ENCODE measurements at regions not wholly inside any gene's neighbourhood (a gene's known extent, or its start where the extent isn't known, plus 50 kb on each side); places are given as distances from the start of the nearest gene placed in this dataset.

DNA sequence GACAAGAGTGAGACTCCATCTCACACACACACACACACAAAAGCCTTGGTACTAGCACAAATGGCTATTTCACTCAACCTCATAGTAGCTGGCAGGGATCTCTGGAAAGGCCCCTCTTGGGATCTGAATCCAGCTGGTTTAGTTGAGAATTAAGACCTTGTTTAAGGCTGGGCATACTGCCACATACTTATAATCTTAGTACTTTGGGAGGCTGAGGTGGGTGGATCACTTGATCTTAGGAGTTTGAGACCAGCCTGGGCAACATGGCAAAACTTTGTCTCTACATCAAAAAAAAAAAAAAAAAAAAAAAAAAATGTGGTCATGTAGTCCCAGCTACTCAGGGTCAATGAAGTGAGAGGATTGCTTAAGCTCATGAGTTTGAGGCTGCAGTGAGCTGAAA, 628.3 kb downstream of the MMUT start:
- in situ Hi-C loops (cut with MboI; ENCODE audit: low pct_ligation_motif_present in 1 of 4, low pct_unique_long_range_greater_than_20kb in 1 of 4, low sequenced_read_pairs in 3 of 4) = no loop called here
- TF ChIP-seq, protein P1, sequence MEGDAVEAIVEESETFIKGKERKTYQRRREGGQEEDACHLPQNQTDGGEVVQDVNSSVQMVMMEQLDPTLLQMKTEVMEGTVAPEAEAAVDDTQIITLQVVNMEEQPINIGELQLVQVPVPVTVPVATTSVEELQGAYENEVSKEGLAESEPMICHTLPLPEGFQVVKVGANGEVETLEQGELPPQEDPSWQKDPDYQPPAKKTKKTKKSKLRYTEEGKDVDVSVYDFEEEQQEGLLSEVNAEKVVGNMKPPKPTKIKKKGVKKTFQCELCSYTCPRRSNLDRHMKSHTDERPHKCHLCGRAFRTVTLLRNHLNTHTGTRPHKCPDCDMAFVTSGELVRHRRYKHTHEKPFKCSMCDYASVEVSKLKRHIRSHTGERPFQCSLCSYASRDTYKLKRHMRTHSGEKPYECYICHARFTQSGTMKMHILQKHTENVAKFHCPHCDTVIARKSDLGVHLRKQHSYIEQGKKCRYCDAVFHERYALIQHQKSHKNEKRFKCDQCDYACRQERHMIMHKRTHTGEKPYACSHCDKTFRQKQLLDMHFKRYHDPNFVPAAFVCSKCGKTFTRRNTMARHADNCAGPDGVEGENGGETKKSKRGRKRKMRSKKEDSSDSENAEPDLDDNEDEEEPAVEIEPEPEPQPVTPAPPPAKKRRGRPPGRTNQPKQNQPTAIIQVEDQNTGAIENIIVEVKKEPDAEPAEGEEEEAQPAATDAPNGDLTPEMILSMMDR (IDR thresholded peaks at IDR 0.05) = no peak
- TF ChIP-seq EP300 (IDR thresholded peaks at IDR 0.05; ENCODE audit: low read depth) (no peak), POLR2AphosphoS5 (IDR thresholded peaks at IDR 0.05) (no peak), POLR2A (IDR thresholded peaks at IDR 0.05) (no peak)
- Histone ChIP-seq H3K9me3 (no peaks in the 10 kb centered on the region), H3K27ac (no peak overlapping the region), H3K36me3 (no peaks in the 10 kb centered on the region), H3K27me3 (no peaks in the 10 kb centered on the region), H3K4me1 (no peaks in the 10 kb centered on the region), H3K4me3 (no peak overlapping the region)
- intact Hi-C loops (cut with DNase I; ENCODE audit: low total_unique reads) = no loop called here
- DNase-seq = no peak

GRCh38 chr6:48833916-48834315, 629.1 kb downstream of the MMUT start:
- intact Hi-C loops (cut with DNase I; ENCODE audit: low total_unique reads) (no loop called here), in situ Hi-C loops (cut with MboI; ENCODE audit: low pct_ligation_motif_present in 1 of 4, low pct_unique_long_range_greater_than_20kb in 1 of 4, low sequenced_read_pairs in 3 of 4) (no loop called here)
- Histone ChIP-seq H3K4me1 (no peaks in the 10 kb centered on the region), H3K27me3 (no peaks in the 10 kb centered on the region), H3K4me3 (no peak overlapping the region), H3K36me3 (no peaks in the 10 kb centered on the region), H3K27ac (no peak overlapping the region), H3K9me3 (no peaks in the 10 kb centered on the region)
- TF ChIP-seq POLR2A (IDR thresholded peaks at IDR 0.05) (no peak), POLR2AphosphoS5 (IDR thresholded peaks at IDR 0.05) (no peak)
- TF ChIP-seq, protein P1 (IDR thresholded peaks at IDR 0.05) = no peak
- WGBS, 2 donors (ENCODE audit: low coverage in 1 of 2) = 89 to 100% methylated on average over 1 of the region's 1 CpG
- no peak for DNase-seq

- Histone ChIP-seq H3K4me1 (peaks cover 0 to 3% (median 0%) of the 10 kb centered on the region in 4 donors), H3K36me3 (no peaks in the 10 kb centered on the region), H3K27me3 (no peaks in the 10 kb centered on the region), H3K27ac (peak overlapping the region in 3 of 4 donors; percentile 33 to 47 (median 37)), H3K4me3 (no peak overlapping the region), H3K9me3 (no peaks in the 10 kb centered on the region)
- TF ChIP-seq, protein P1 (IDR thresholded peaks at IDR 0.05) = no peak
- 45 to 47% methylated on average over 4 to 6 of the region's 6 CpGs for WGBS, 2 donors (ENCODE audit: low coverage in 1 of 2)
- in situ Hi-C loops (cut with MboI; ENCODE audit: low pct_ligation_motif_present in 1 of 4, low pct_unique_long_range_greater_than_20kb in 1 of 4, low sequenced_read_pairs in 3 of 4) (no loop called here), intact Hi-C loops (cut with DNase I; ENCODE audit: low total_unique reads) (no loop called here)
- DNase-seq = peak; percentile 23
These were observed 636.0 kb downstream of the MMUT start for GRCh38 chr6:48826901-48827701.

DNA sequence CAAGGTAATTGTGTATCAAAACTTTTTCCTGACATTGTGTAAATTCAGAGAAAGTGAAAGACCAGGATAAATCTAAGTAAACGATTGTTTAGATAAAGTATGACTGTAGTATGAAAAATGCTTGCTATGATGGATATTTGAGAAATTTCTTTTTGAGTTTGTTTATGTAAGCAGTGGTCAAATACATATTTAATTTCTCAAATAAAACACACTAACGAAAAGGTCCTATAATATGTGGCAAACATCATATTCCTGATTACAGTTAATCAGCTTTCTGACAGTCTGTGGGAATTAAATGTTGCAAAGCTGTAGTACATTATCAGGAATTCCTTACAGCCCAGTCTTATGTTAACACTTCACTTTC, 636.9 kb downstream of the MMUT start:
- H3K9me3 ChIP-seq = no peaks in the 10 kb centered on the region
- no peaks in the 10 kb centered on the region for H3K36me3 ChIP-seq
- H3K4me1 ChIP-seq = peaks cover 0 to 3% (median 0%) of the 10 kb centered on the region in 4 donors
- no peak for DNase-seq
- TF ChIP-seq POLR2AphosphoS5 (IDR thresholded peaks at IDR 0.05) = no peak
- no peak for TF ChIP-seq POLR2A (IDR thresholded peaks at IDR 0.05)
- TF ChIP-seq, protein P1 (IDR thresholded peaks at IDR 0.05) = no peak
- TF ChIP-seq EP300 (IDR thresholded peaks at IDR 0.05; ENCODE audit: low read depth) = no peak
- no peaks in the 10 kb centered on the region for H3K27me3 ChIP-seq
- in situ Hi-C loops (cut with MboI; ENCODE audit: low pct_ligation_motif_present in 1 of 4, low pct_unique_long_range_greater_than_20kb in 1 of 4, low sequenced_read_pairs in 3 of 4) = no loop called here
- intact Hi-C loops (cut with DNase I; ENCODE audit: low total_unique reads) = no loop called here
- 59 to 60% methylated on average over 2 of the region's 2 CpGs for WGBS, 2 donors (ENCODE audit: low coverage in 1 of 2)
- no peak overlapping the region for H3K4me3 ChIP-seq
- no peak overlapping the region for H3K27ac ChIP-seq
